GM10266 (cell line): ENCODE measurements at regions not wholly inside any gene's neighbourhood (a gene's known extent, or its start where the extent isn't known, plus 50 kb on each side); places are given as distances from the start of the nearest gene placed in this dataset.

ENCODE experiments used
- DNase-seq: peaks from one replicate; pipeline ENCODE4 v3.0.0; 2012; ENCODE audit errors: extremely low spot score
- TF ChIP-seq, protein P1 (sequence below): IDR thresholded peaks from 2 replicates; pipeline ENCODE4 v1.5.1; 2012; ENCODE audit warnings: mild to moderate bottlenecking, low read depth; ENCODE audit not compliant: control insufficient read depth, insufficient read depth; ENCODE audit errors: missing control alignments

DNA sequence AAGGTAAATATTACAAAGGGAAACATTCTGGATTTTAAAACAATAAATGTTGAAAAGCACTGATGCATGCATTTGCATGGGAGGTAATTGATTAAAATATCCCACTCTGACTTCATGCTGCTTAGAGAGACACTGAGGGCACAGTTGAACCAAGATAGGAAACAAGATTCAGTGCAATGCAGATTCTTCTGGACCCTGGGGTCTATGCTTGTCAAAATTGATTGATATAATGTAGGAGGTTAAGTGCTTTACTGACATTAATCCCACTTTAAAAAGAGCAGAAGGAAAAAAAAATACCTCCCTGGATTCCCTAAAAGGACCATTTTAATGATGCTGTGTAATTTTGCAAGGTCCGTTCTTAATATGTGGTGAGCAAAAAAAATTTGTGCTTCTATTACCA, 454.2 kb downstream of the GABRB3 start:
- TF ChIP-seq, protein P1, sequence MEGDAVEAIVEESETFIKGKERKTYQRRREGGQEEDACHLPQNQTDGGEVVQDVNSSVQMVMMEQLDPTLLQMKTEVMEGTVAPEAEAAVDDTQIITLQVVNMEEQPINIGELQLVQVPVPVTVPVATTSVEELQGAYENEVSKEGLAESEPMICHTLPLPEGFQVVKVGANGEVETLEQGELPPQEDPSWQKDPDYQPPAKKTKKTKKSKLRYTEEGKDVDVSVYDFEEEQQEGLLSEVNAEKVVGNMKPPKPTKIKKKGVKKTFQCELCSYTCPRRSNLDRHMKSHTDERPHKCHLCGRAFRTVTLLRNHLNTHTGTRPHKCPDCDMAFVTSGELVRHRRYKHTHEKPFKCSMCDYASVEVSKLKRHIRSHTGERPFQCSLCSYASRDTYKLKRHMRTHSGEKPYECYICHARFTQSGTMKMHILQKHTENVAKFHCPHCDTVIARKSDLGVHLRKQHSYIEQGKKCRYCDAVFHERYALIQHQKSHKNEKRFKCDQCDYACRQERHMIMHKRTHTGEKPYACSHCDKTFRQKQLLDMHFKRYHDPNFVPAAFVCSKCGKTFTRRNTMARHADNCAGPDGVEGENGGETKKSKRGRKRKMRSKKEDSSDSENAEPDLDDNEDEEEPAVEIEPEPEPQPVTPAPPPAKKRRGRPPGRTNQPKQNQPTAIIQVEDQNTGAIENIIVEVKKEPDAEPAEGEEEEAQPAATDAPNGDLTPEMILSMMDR = no peak
- no peak for DNase-seq

DNA sequence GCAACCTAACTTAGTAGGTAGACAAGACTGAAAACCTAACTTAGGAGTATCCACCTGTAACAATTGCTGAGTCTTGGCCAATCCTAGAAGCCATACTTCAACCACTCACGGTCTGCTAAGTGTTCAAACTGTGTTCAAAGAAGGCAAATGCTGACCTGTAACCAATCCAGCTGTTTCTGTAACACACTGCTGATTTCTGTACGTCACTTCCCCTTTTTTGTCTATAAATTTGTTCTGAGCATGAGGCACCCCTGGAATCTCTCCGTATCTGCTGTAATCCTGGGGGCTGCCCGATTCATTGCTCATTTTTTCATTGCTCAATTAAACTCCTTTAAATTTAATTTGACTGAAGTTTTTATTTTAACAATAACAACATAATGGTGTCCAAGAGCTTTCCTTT, 451.4 kb upstream of the ATP10A start:
- no peak for DNase-seq
- TF ChIP-seq, protein P1 = no peak

DNA sequence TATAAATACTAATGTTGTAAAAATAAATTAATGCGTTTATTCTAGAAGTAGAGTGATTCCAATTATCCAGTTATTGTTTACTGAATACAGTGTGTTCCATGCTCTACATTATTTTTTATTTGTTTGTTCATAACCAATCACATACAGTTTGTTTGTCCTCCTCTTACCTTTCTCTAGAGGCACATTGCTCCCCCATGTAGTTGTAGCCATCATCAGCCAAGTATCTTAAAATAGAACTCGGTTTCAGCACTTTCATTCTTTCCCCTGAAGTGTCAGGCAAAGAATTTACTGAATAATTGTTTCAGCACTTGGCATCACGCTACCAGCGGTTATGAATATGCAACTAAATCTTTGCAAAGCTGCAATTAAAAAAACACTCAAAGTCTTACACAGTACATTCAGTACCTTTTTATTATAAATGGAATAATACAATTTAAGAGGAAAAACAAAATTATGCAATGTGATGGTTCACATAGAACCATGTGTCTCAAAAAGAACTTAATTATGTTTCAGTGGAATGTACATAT, 448.6 kb upstream of the ATP10A start:
- DNase-seq = no peak
- TF ChIP-seq, protein P1 = no peak

DNA sequence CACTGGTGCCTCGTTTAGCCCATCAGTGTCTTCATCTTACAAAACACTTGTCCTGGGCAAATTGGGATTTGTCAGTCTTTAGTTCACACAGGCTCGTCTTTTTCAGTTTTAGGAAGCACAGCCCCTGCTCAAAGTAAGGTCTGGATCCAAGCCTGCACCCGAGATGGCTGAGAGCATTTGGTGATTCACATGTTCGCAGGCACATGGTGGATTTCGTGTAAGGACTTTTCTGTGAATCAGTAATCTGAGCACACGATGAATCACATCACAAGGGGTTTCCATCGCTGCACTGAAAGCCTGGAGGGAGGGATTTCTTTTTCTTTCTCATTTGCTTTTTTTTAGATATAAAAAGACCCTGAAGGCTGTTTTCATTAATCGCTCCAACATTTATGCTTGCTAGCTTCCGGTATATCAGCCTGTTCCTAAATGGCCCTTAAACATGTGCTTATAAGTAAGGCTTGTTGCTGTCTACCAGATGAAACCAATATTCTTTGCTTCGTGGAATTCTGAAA, 435.6 kb upstream of the ATP10A start:
- TF ChIP-seq, protein P1 = no peak

DNA sequence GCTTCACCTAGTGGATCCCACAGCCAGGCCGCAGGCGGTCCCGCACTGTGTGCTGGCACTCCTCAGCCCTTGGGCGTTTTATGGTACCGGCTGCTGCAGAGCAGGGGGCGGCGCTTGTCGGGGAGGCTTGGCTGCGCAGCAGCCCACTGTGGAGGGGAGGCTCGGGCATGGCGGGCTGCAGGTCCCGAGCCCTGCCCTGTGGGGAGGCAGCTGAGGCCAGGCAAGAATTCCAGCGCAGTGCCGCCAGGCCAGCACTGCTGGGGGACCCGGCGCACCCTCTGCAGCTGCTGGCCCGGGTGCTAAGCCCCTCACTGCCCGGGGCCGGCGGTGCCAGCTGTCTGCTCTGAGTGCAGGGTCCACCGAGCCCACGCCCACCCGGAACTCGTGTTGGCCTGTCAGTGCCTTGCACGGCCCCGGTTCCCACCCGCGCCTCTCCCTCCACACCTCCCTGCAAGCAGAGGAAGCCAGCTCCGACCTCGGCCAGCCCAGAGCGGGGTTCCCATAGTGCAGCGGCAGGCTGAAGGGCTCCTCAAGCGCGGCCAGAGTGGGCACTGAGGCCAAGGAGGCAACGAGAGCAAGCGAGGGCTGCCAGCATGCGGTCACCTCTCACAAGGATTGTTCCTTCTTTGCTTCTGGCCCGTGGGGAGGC, 435.0 kb upstream of the ATP10A start:
- TF ChIP-seq, protein P1 = no peak
- DNase-seq = no peak

More for the DNA sequence above, 435.6 kb upstream of the ATP10A start:
- DNase-seq = no peak

DNA sequence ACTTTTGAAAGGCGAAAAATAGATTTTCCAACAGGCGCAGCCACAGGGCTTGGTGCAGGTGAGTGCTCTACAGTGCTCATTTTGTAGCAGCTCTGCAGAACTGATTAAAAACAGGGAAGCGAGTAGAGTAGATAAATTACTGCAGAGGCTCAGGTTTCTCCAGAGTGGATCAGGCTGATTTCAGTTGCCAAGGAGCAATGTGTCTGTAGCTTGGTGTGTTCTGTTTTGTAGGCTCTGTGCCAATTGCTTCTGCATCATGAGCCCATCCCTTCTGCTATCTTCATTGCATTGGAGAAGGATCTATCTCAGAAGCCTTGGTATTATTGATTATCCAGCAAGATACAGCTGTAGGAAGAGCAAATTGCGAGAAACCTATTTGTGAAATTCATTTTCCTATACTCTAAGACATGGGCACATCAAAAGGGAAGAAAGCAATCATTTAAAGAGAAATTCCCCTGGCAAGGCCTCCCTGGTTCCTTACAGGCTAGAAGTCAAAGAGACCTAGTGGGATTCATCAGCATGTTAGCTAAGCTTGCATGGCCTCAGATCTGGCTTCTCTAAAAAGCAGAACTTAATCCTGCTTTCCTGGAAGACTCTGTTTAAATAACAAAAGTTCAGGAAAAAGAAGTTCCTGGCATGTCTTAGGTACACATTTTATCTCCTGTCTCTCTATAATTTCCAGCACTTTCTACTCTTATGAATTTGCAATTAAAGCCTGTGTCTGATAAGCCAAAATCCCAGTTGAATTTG, 432.4 kb upstream of the ATP10A start:
- TF ChIP-seq, protein P1 = no peak
- DNase-seq = no peak
